Thoracic aorta (tissue), 2 donors: ENCODE measurements at regions not wholly inside any gene's neighbourhood (a gene's known extent, or its start where the extent isn't known, plus 50 kb on each side); places are given as distances from the start of the nearest gene placed in this dataset.
A peak's percentile ranks its signal among the peaks of the same experiment; 100 is the strongest.

ENCODE experiments used
- ATAC-seq: fragments of 150-250 bp; one replicate; pipeline ENCODE4 v1.8.0; 2017; ENCODE audit warnings: low read depth; ENCODE audit not compliant: insufficient number of reproducible peaks, low FRiP score
- DNase-seq: peaks from one replicate; pipeline ENCODE4 v3.0.0-alpha.2; 2020; ENCODE audit warnings: low spot score
- H3K27ac ChIP-seq, 2 donors: fragments of 200-600 bp; sonication (generic); 1 replicate in 1 of 2; 2 replicates in 1 of 2; pipeline ENCODE4 v1.5.1; 2016; ENCODE audit warnings: mild to moderate bottlenecking in 2 of 2, moderate library complexity in 2 of 2
- H3K27me3 ChIP-seq: fragments of 200-600 bp; sonication (generic); replicated peaks from 2 replicates; pipeline ENCODE4 v1.6.0; 2016; ENCODE audit warnings: mild to moderate bottlenecking; ENCODE audit not compliant: insufficient read depth
- H3K36me3 ChIP-seq: fragments of 200-600 bp; sonication (generic); one replicate; pipeline ENCODE4 v1.5.1; 2016
- H3K4me1 ChIP-seq, 2 donors: fragments of 200-600 bp; sonication (generic); 1 replicate in 1 of 2; 2 replicates in 1 of 2; pipeline versions ENCODE4 v1.5.1 to v1.6.0; 2016; ENCODE audit warnings: low read depth in 2 of 2, mild to moderate bottlenecking in 1 of 2; ENCODE audit not compliant: control insufficient read depth in 1 of 2
- H3K4me3 ChIP-seq: fragments of 200-600 bp; sonication (generic); 2 replicates; pipeline ENCODE4 v1.5.1; 2016; ENCODE audit warnings: mild to moderate bottlenecking
- H3K9me3 ChIP-seq: fragments of 200-600 bp; sonication (generic); 2 replicates; pipeline ENCODE4 v1.5.1; 2016
- CTCF ChIP-seq: fragments of 200-600 bp; sonication (generic); IDR thresholded peaks from one replicate; pipeline ENCODE4 v1.5.1; 2019; ENCODE audit warnings: antibody characterized with exemption

- H3K27me3 ChIP-seq, result no peaks in the 10 kb centered on the region
- no peaks in the 10 kb centered on the region for H3K4me1 ChIP-seq
- TF ChIP-seq CTCF, result no peak
- H3K4me3 ChIP-seq, result no peak overlapping the region
- no peaks in the 10 kb centered on the region for H3K9me3 ChIP-seq
- no peak overlapping the region for H3K27ac ChIP-seq
- H3K36me3 ChIP-seq, result no peaks in the 10 kb centered on the region
- DNase-seq (no peak), ATAC-seq (no peak)
These were observed 309.6 kb upstream of the DDX53 start for GRCh38 chrX:22690116-22690515.

GRCh38 chrX:22691966-22692565, 307.7 kb upstream of the DDX53 start:
- no peak for TF ChIP-seq CTCF
- ATAC-seq, result no peak
- H3K4me3 ChIP-seq, result no peak overlapping the region
- no peak for DNase-seq
- no peaks in the 10 kb centered on the region for H3K4me1 ChIP-seq
- no peak overlapping the region for H3K27ac ChIP-seq
- H3K36me3 ChIP-seq, result no peaks in the 10 kb centered on the region
- H3K27me3 ChIP-seq, result no peaks in the 10 kb centered on the region
- H3K9me3 ChIP-seq, result no peaks in the 10 kb centered on the region

GRCh38 chrX:22698151-22698550, 301.6 kb upstream of the DDX53 start:
- Histone ChIP-seq H3K36me3 (no peaks in the 10 kb centered on the region), H3K4me3 (no peak overlapping the region), H3K27me3 (no peaks in the 10 kb centered on the region), H3K27ac (peak overlapping the region in 1 of 2 donors; percentile 53), H3K9me3 (no peaks in the 10 kb centered on the region), H3K4me1 (peaks cover 0 to 5% of the 10 kb centered on the region in 2 donors)
- DNase-seq (no peak), ATAC-seq (no peak)
- no peak for TF ChIP-seq CTCF

GRCh38 chrX:22699581-22700091, 300.1 kb upstream of the DDX53 start:
- ATAC-seq, result peak; percentile 89
- H3K9me3 ChIP-seq, result no peaks in the 10 kb centered on the region
- H3K4me3 ChIP-seq, result peak overlapping the region; percentile 42
- peaks cover 0 to 5% of the 10 kb centered on the region in 2 donors for H3K4me1 ChIP-seq
- H3K27ac ChIP-seq, result peak overlapping the region; percentile 47 to 53
- H3K36me3 ChIP-seq, result no peaks in the 10 kb centered on the region
- no peaks in the 10 kb centered on the region for H3K27me3 ChIP-seq
- no peak for TF ChIP-seq CTCF
- DNase-seq, result no peak

- H3K9me3 ChIP-seq, result no peaks in the 10 kb centered on the region
- no peaks in the 10 kb centered on the region for H3K4me1 ChIP-seq
- no peak for ATAC-seq
- H3K27ac ChIP-seq, result no peak overlapping the region
- H3K4me3 ChIP-seq, result no peak overlapping the region
- no peaks in the 10 kb centered on the region for H3K27me3 ChIP-seq
- no peak for TF ChIP-seq CTCF
- DNase-seq, result no peak
- no peaks in the 10 kb centered on the region for H3K36me3 ChIP-seq
These were observed 286.8 kb upstream of the DDX53 start for GRCh38 chrX:22712942-22713341.
